ENCODE measurements at regions not wholly inside any gene's neighbourhood (a gene's known extent, or its start where the extent isn't known, plus 50 kb on each side); places are given as distances from the start of the nearest gene placed in this dataset.

DNA sequence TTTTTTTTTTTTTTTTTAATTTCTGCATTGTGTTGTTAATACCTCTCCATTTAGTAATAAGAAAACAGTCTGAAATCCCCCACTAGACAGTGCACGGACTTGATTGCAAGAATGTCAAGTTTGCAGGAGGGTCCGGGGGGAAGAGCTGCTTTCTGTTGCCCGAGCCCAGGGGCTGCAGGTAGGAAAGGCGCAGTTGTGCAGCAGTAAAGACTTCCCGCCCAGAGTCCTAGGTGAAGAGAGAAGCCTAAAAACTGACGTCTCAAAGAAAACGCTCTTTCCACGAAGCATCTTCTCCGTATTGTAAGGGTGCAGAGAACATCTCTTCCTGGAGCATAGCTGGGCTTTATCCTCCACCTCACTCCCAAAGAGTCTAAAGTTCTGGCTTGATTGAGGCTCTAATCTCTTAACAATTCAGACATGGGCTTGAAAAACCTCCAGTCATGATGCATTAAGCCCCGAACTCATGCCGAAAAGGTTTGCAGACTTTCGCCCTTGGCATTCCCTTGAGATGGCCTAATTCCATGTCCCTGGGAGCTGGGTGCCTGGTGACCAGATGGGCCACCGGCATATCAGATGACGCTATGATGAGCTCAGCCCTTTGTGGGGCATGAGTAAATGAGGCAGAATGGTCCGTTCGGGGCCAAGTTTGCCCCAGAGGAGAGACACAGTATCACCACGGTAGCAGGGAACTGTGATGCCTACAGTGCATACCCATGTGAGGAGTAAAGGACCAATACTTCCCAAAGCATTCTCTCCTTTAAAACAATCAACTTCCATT is 436.2 kb upstream of the ZFHX3 start:
- TF ChIP-seq RCOR1 (IDR thresholded peaks at IDR 0.05; ENCODE audit: insufficient replicate concordance, low read length), result no peak
- no peak for TF ChIP-seq POLR2A (IDR thresholded peaks at IDR 0.05; ENCODE audit: low read depth, low read length)
- no peak for TF ChIP-seq CTCF (conservative IDR thresholded peaks at IDR 0.05; ENCODE audit: low read depth, low read length)
- TF ChIP-seq SMC3 (IDR thresholded peaks at IDR 0.05; ENCODE audit: low read depth, low read length), result no peak
- no peak for TF ChIP-seq NFE2L2 (IDR thresholded peaks at IDR 0.05; ENCODE audit: low read depth, low read length)
- TF ChIP-seq MAZ (IDR thresholded peaks at IDR 0.05; ENCODE audit: borderline replicate concordance, low read depth, low read length), result no peak
- no peak for TF ChIP-seq RAD21 (IDR thresholded peaks at IDR 0.05; ENCODE audit: low read length)
- no peak for TF ChIP-seq BHLHE40 (IDR thresholded peaks at IDR 0.05; ENCODE audit: low read depth, low read length)
- TF ChIP-seq CEBPB (IDR thresholded peaks at IDR 0.05; ENCODE audit: low read depth, low read length), result no peak
